GM19023 (cell line): ENCODE measurements at regions not wholly inside any gene's neighbourhood (a gene's known extent, or its start where the extent isn't known, plus 50 kb on each side); places are given as distances from the start of the nearest gene placed in this dataset.
A peak's percentile ranks its signal among the peaks of the same experiment; 100 is the strongest.
"Not testable (repeated sequence)": the region's sequence is repeated elsewhere in the genome, so short reads cannot be mapped to it uniquely, and the experiment has no call there.

Experiments
- ATAC-seq: cut with Tn5 transposase; IDR thresholded peaks from one replicate; pipeline ENCODE4 v1.9.1; 2021; ENCODE audit warnings: mild to moderate bottlenecking, moderate library complexity; ENCODE audit not compliant: unreplicated experiment

DNA sequence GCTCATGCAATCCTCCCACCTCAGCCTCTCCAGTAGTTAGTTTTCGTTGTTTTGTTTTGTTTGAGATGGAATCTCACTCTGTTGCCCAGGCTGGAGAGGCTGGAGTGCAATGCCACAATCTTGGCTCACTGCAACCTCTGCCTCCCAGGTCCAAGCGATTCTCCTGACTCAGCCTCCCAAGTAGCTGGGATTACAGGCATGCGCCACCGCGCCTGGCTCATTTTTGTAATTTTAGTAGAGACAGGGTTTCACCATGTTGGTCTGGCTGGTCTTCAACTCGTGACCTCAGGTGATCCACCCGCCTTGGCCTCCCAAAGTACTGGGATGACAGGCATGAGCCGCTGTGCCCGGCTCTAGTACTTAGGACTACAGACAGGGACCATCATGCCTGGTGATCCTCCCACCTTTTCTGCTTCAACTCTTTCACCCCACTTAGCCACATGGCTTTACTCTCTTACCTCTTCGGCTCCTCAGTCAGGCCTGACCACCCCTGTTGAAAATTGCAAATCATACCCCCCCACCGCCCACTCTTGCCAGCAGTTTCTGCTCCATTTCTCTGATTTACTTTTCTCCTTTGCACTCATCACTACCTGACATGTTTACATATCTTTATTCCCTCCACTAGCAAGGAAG is 157.1 kb upstream of the GRK3 start:
- ATAC-seq: no peak

DNA sequence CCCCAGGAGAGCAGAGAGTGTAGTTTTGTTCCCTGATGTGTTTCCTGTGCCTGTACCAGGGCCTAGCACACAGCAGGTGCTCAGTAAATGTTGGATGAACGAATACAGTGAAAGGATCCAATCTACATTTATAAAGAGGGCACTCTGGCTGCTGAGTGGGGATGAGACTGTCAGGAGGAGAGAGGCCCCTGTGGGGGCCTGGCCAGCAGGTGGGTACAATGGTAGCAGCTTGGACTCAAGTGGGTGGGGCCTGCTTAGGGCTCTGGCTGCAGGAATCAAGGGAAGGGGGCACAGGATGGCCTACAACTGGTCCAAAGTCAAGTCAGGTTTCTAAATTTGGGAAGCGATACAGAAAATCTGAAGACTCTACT is 156.6 kb upstream of the GRK3 start:
- no peak for ATAC-seq

DNA sequence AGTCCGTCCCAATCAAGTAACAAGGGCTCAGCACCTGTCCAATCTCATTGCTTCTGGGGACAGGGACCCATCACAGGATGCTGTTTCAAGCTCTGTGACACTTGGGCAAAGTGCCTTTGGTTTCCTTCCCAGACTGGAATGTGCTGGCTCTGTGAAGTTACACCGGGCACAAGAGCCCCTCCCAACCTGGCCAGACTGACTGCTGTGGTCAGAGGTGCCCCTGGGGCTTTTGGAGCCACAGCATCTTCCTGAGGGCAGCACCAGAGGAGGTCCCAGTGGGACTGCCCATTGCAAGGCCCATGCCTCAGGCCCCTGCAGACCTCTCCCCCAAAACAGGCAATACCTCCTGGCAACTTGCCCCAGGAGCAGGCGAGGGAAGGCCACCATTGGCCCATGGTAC is 155.2 kb upstream of the GRK3 start:
- ATAC-seq: no peak

DNA sequence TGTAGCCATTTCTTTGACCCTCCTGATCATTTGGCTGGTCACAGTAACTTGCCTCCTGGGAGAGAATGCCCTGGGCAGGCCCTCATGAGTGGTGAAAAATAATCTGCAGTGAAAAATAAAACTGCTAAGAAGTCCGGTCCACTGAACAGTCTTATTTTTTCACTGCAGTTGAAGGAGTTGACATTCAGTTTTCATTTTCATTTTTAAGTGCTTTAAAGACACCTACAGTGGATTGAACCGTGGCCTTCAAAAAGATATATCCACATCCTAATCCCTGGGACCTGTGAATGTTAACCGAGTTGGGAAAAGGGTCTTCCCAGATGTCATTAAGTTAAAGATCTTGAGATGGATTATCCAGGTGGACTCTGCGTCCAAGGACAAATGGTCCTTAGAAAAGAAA is 153.6 kb upstream of the GRK3 start:
- ATAC-seq: no peak

DNA sequence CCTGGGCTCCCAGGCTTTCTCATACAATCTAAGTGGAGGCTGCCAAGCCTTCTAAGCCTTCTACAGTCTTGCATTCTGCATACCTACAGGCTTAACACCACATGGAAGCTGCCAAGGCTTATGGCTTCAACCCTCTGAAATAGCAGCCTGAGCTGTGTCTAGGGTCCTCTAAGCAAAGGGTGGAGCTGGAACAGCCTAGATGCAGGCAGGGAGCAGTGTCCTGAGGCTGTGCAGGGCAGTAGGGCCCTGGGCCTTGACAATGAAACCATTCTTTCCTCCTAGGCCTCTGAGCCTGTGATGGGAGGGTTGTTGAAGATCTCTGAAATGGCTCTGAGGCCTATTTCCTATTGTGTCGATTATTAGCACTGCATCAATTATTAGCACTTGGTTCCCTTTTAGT is 150.9 kb upstream of the GRK3 start:
- no peak for ATAC-seq

DNA sequence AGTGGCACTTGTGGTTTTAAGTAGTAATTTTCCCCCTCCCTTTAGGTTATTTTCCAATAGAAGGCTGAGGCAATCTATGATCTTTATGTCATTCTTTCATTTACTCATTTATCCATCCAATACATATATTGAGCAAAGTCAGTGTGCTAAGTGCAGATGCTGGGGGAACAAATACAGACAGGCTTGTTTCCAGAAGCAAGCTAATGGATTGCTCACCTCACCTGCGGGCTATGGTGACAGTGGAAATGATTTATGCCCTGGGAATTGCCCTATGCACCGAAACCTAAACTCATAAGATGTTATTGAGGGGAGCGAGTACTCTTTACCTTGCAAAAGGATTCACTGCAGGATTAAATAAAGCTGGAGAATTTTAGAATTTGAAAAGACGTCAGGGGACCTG is 148.7 kb upstream of the GRK3 start:
- ATAC-seq: not testable (repeated sequence)

DNA sequence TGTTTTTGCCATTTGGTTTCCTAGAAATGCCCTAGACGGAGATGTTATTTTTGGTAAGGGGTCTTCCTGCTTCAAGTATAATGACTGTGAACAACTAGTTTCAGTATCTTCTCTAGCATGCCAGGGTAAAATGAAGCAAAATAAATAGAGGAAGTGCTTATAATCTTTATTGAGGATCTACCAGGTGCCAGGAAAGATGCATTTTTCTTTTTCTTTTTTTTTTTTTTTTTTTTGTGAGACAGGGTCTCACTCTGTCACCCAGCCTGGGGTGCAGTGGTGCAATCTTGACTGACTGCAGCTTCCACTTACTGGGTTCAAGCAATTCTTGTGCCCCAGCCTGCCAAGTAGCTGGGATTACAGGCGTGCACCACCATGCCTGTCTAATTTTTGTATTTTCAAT is 146.6 kb upstream of the GRK3 start:
- not testable (repeated sequence) for ATAC-seq

DNA sequence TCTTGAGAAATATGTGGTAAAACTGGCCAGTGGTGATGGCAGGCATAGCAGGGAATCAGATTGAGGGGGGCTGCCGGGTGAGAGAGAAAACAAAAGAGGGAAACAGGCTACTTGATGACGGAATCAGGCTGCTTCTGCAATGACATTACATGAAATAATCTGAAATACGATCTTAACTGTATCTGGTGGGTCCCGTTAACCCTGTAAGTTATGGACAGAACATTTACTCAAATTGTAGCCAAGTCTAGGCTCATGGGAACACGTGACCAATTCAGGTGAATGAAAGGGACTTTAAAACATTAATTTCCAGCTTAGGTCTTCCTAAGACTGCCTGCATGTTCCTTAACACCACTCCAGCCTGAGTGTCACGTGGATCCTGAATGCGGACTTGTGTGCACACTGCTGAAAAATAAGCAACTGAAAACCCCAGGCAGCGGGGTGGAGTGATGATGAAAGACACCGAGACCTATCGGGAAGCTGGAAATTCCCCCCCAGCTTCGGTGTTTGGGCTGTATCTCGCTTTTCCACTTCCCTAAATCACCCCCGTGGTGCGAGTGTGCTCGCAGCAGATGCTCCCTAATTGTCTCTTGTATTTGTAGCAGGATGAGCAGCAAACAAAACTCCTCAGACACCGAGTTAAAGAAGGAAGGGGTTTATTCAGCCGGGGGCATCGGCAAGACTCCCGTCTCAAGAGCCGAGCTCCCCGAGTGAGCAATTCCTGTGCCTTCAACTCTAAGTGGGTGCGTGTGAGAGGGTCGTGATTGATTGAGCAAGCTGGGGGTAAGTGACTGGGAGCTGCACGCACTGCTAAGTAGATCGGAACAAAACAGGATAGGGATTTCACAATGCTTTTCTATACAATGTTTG is 145.0 kb upstream of the GRK3 start:
- ATAC-seq: no peak

DNA sequence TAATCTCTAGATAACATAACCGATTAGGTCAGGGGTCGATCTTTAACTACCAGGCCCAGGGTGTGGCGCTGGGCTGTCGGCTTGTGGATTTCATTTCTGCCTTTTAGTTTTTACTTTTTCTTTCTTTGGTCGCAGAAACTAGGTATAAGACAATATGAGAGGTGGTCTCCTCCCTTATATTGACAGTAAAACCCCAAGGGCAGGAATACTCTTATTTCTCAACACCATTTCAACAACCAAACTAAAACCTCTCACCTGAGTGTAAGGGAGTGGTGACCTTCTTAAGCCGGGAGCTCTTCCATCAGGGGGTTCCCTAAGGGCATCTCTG is 144.4 kb upstream of the GRK3 start:
- not testable (repeated sequence) for ATAC-seq

DNA sequence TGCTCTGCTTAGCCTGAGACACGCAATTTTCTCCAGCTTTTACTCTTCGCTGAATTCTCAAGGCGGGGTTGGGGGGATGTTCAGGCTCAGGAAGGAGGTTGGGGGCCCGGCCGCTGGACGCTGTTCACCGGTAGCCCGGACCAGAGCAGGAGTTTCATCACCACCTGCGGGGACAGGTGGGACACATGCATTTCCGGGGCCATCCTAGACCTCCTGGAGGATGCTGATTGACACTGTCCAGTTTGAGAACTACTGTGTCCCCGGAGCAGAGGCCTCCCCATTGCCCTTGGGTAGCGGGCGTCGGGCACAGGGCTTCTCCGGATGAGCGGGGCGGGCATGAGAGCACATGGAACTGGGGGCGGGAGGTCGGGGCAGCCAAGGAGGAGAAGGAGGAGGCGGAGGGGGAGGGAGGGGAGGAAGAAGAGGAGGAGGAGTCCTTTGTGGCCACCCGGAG is 144.0 kb upstream of the GRK3 start:
- ATAC-seq: no peak

DNA sequence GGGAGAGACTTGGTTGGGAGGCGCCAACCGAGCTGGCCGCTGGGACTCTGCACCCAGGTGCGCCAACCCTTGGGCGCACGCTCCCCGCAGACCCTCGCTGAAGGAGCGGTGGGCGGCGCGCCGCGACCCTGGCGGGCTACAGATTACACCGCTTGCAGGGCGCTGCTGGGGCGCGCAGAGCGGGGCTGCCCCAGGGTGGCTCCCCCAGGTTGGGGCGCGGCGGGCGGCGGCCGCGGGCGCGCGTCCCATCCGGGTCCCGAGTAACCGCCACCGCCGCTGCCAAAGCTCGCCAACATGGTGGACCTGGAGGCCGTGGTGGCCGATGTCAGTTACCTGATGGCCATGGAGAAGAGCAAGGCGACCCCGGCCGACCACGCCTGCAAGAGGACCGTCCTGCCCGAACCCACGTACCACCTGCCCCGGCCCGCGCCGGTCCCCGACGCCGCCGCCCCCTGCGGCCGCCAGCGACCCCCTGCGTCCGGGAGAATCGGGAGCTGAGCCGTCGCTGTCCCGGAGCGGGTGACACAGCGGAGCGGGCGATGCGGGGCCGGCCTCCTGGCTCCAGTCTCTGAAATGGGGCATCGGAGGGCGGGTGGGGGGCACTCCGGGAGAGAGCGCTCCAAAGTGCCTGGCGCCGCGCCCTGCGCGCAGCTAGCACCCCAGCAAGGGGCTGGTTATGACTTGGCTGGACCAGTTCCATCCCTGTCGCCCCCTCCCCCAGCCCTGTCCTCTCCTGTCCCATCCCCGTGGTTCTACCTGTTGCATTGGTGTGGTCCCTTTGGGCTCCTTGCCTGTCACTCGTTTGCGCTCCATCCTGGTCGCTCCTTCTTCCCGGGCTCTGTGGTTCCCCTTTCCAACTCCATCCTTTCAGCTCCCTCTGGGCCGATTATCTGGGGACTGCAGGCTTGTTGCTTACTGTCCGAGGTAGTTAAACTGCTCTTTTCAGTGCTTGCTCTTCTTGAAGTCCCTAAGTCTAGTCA is 143.3 kb upstream of the GRK3 start:
- no peak for ATAC-seq

DNA sequence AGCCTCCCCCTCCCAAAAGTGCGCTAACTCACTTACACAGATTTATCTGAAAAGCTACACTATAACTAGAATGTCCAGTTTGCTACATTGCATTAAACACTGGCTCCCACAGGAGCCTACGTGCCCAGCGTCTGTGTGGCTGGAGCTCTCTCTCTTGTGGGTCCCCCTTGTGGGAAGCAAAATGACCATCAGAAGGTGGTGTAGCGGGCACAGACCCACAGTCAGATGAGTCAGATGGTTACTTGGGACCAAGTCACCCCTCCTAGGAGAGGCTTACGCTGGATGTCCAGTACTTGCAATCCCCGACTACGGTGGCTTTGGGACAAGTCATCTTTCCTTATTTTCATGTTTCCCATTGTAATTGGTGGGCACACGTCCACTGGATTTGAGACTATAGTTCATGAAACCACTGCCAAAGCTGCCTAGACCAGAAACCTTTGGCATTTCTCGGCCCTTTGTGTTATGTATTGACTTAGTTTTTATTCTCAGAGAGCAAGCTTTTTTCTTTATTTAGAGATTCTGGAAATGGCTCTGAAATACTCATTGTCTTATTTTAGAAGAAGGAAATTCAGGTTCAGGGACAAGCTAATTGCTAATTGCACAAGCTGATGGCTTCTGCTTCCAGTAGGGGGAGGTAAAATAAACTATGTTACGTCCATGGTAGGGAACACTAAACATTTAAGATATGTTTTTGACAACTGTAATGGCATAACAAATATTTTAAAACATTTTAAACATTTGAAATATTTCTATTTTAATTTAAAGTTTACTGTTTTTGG is 137.8 kb upstream of the GRK3 start:
- ATAC-seq: not testable (repeated sequence)

DNA sequence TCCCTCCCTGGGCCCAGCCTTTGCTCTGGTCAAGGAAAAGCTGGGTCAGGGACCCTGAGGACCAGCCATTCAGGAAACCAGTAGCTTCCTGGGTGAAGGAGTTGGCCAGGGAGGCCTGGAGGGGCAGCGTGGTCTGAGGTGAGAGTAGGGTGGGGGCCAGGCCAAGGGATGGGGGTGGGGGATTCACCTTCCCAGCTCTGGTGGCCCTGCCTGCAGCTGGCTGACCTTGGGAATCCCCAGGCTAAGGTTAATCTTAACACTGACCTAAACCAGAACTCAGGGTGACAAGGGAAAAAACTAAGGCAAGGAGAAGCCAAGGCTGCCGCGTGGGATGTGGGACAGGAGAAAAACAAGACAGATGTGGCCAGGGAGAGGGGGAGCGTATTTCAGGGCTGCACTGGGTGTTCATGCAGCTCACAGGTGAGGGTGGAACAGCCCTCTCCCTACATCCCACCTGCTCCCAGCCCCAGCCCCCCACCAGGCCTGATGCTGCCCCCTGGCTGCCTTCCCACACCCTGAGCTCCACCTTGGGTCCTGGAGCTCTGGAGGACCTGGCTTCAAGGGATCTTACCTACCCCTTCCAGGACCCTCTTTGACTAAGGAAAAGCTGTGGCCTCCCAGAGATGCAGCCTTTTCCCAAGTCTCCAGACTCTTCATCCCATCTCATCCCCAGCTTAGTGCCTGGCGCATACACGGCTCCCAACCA is 132.7 kb upstream of the GRK3 start:
- ATAC-seq: not testable (repeated sequence)

DNA sequence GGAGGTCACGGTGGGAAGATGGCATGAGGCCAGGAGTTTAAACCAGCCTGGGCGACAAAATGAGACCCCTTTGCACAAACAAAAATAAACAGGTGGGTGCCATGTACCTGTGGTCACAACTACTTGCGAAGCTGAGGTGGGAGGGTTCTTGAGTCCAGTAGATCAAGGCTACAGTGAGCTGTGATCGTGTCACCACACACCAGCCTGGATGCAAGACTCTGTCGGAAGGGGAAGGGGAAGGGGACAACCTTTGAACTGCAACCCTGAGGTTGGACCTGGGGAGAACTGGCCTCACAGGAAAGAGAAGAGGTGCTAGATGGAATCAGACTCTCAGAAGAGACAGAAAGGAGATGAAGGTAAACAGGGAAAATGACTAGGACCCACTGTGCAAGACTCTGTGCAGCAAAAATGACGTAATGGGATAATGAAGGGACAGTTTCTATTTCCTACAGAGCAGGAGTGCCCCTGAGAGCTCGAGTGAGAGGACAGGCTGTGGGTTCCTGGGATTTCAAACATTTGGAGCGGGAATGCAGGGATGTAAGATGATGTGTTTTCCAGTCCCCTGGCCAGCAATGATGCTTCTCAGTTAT is 131.0 kb upstream of the GRK3 start:
- ATAC-seq: not testable (repeated sequence)

DNA sequence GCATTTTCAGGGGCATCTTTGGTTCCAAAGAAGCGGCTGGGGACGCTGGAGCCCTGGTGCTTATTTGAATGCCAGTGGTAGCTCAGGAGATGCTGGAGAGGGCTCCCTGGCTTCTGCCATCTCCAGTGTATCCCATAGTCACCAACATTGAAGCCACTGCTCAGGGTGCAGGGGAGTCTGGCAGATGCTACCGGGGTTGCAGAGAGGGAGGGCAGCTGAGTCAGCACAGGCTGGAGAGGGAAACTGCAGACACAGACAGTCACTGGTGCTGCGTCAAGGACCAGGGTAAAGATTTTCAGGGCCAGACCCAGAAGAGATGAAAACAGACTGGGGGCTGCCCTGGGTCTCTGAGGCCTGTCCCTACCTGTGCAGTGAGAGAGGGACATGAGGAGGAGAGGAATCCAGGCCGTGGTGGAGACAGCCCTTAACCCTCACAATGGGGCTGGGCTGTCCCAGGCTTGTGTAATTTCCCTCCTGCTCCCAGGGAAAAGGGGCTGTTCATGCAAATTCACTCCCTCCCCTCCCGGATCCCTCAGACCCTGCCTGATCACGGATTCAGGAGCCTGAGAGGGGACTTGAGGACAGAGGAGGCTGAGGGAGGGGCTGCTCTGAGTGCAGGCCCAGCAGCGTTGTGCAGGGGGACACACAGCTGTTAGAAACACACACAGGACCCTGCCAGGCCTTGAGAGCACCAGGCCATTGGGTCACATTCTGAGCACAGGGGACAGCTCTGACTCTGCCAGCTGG is 126.9 kb upstream of the GRK3 start:
- no peak for ATAC-seq

DNA sequence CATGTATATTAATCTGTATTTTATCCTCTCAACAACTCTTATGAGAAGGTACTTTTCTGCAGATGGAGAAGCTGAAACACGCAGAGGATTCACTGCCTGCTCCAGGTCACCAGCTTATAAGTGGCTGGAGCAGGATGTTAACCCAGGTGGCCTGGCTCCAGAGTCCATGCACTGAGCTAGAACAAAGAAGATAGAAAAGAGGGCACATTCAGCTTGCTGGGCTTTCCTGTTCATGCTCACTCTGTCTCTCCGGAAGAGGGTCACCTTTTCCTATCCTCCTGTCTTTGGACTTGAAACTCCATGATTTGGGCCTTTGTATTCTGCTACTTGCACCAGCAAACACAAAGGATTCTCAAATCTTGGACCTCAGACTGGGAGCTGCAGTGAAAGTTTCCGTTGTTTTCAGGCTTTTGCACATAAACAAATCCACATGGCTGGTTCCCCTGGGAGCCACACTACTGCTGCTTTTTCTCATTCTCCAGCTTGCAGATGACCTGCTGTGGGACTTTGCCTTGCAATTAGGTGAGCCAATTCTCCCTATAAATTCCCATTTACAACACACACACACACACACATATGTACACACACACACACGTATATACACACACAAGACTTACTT is 117.3 kb upstream of the GRK3 start:
- ATAC-seq: no peak

DNA sequence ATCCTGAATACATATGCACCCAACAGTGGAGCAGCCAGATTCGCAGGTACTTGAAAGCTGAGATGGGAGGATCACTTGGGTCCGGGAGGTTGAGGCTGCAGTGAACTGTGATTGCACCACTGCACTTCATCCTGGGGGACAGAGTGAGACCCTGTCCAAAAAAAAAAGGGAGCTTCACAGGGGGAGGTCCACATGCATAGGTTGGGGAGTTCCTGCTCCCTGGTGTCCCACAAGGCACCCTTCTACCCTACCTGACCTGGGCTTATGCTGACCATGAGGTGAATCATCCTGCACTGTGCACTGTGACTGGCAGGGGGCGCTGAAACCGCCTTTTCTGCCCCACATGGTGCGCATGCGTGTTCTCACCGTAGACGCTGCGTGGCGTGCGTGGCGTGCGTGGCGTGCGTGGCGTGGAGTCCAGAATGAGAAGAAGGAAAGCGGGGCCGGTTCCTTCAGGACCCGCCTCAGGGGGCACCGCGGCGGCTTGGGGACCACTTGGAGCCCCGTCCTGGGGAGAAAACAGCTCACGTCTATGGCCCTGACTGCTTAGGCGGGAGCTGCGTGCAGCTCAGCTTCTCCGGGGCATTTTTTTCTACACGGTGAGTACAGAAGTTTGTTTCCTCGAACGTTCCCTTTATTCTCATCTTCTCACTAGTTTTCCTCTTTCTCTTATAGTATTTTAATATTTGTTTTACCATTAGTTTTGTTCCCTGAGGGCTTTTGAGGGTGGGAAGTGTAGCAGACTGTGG is 116.6 kb upstream of the GRK3 start:
- peak; percentile 91 for ATAC-seq
